Naive thymus-derived CD8-positive, alpha-beta T cell (primary cell): ENCODE measurements at regions not wholly inside any gene's neighbourhood (a gene's known extent, or its start where the extent isn't known, plus 50 kb on each side); places are given as distances from the start of the nearest gene placed in this dataset.

Experiments
- ATAC-seq, 2 donors: fragments of 150-1000 bp; cut with Tn5 transposase in 1 of 2; sonication (Bioruptor Pico), chemical (Tn5 transposase) in 1 of 2; 1 replicate in 1 of 2; 2 replicates in 1 of 2; pipeline ENCODE4 v1.10.0; 2021; ENCODE audit warnings: mild to moderate bottlenecking in 2 of 2, moderate library complexity in 2 of 2
- POLR2A ChIA-PET: fragments of 350-600 bp; sonication (Branson Sonifier 250); formaldehyde crosslinking; loops from one replicate; lab custom pipeline; 2021; ENCODE audit warnings: antibody characterized with exemption; lab: Charles Lee
- DNase-seq, 10 donors: peaks; one replicate each; pipeline versions ENCODE4 v3.0.0 to v3.0.0-alpha.2; 2020 to 2022
- H3K27ac Mint-ChIP-seq, 10 donors: one replicate each; pipeline ENCODE4 v1.8.0; 2020 to 2022; ENCODE audit warnings: mild to moderate bottlenecking in 10 of 10, mixed read lengths in 10 of 10, moderate library complexity in 4 of 10, inconsistent platforms in 1 of 10
- H3K27me3 Mint-ChIP-seq, 5 donors: one replicate each; pipeline ENCODE4 v1.8.0; 2021 to 2022; ENCODE audit warnings: mixed read lengths in 5 of 5
- H3K36me3 Mint-ChIP-seq, 3 donors: one replicate each; pipeline ENCODE4 v1.8.0; 2020 to 2022; ENCODE audit warnings: mixed read lengths in 3 of 3, mild to moderate bottlenecking in 2 of 3, inconsistent platforms in 1 of 3
- H3K4me1 Mint-ChIP-seq, 4 donors: one replicate each; pipeline ENCODE4 v1.8.0; 2021 to 2022; ENCODE audit warnings: mixed read lengths in 4 of 4
- H3K4me3 Mint-ChIP-seq, 10 donors: one replicate each; pipeline ENCODE4 v1.8.0; 2020 to 2022; ENCODE audit warnings: mild to moderate bottlenecking in 10 of 10, mixed read lengths in 10 of 10, moderate library complexity in 6 of 10, inconsistent platforms in 1 of 10
- H3K9me3 Mint-ChIP-seq, 9 donors: one replicate each; pipeline ENCODE4 v1.8.0; 2020 to 2022; ENCODE audit warnings: mixed read lengths in 9 of 9, mild to moderate bottlenecking in 3 of 9, inconsistent platforms in 1 of 9, moderate library complexity in 1 of 9

- POLR2A ChIA-PET: no interaction called here
- Mint-ChIP-seq H3K9me3 (peaks cover 2 to 31% (median 10%) of the 10 kb centered on the region in 9 donors), H3K36me3 (no peaks in the 10 kb centered on the region), H3K27ac (no peak overlapping the region), H3K27me3 (no peaks in the 10 kb centered on the region), H3K4me3 (no peak overlapping the region), H3K4me1 (no peaks in the 10 kb centered on the region)
- DNase-seq: no peak
- ATAC-seq: no peak
Measured at GRCh38 chr4:127120441-127121090, 512.2 kb upstream of the INTU start.

GRCh38 chr4:127124919-127125318 is 507.8 kb upstream of the INTU start:
- no peak for DNase-seq
- POLR2A ChIA-PET: no interaction called here
- no peaks in the 10 kb centered on the region for H3K36me3 Mint-ChIP-seq
- no peak overlapping the region for H3K27ac Mint-ChIP-seq
- H3K4me3 Mint-ChIP-seq: no peak overlapping the region
- no peaks in the 10 kb centered on the region for H3K4me1 Mint-ChIP-seq
- peaks cover 2 to 37% (median 10%) of the 10 kb centered on the region in 9 donors for H3K9me3 Mint-ChIP-seq
- H3K27me3 Mint-ChIP-seq: no peaks in the 10 kb centered on the region
- ATAC-seq: no peak

GRCh38 chr4:127126718-127127117 is 506.0 kb upstream of the INTU start:
- H3K27ac Mint-ChIP-seq: no peak overlapping the region
- no peak for DNase-seq
- POLR2A ChIA-PET: no interaction called here
- H3K27me3 Mint-ChIP-seq: no peaks in the 10 kb centered on the region
- H3K4me1 Mint-ChIP-seq: no peaks in the 10 kb centered on the region
- peaks cover 0 to 19% (median 7%) of the 10 kb centered on the region in 9 donors for H3K9me3 Mint-ChIP-seq
- H3K4me3 Mint-ChIP-seq: no peak overlapping the region
- ATAC-seq: no peak
- H3K36me3 Mint-ChIP-seq: no peaks in the 10 kb centered on the region

GRCh38 chr4:127131527-127131926 is 501.2 kb upstream of the INTU start:
- H3K27ac Mint-ChIP-seq: no peak overlapping the region
- H3K9me3 Mint-ChIP-seq: peaks cover 0 to 7% (median 0%) of the 10 kb centered on the region in 9 donors
- POLR2A ChIA-PET: no interaction called here
- H3K4me3 Mint-ChIP-seq: no peak overlapping the region
- no peaks in the 10 kb centered on the region for H3K4me1 Mint-ChIP-seq
- no peaks in the 10 kb centered on the region for H3K36me3 Mint-ChIP-seq
- H3K27me3 Mint-ChIP-seq: no peaks in the 10 kb centered on the region
- no peak for ATAC-seq
- DNase-seq: no peak

GRCh38 chr4:127134490-127134889 is 498.3 kb upstream of the INTU start:
- Mint-ChIP-seq H3K4me1 (no peaks in the 10 kb centered on the region), H3K4me3 (no peak overlapping the region), H3K27ac (no peak overlapping the region), H3K27me3 (no peaks in the 10 kb centered on the region), H3K9me3 (peaks cover 0 to 4% (median 0%) of the 10 kb centered on the region in 9 donors), H3K36me3 (no peaks in the 10 kb centered on the region)
- no peak for ATAC-seq
- POLR2A ChIA-PET: no interaction called here
- DNase-seq: no peak

GRCh38 chr4:127138586-127138985 is 494.2 kb upstream of the INTU start:
- Mint-ChIP-seq H3K27me3 (no peaks in the 10 kb centered on the region), H3K36me3 (no peaks in the 10 kb centered on the region), H3K4me3 (no peak overlapping the region), H3K27ac (no peak overlapping the region), H3K4me1 (no peaks in the 10 kb centered on the region), H3K9me3 (peaks cover 0 to 2% (median 0%) of the 10 kb centered on the region in 9 donors)
- POLR2A ChIA-PET: no interaction called here
- DNase-seq: no peak
- no peak for ATAC-seq

- H3K4me1 Mint-ChIP-seq: no peaks in the 10 kb centered on the region
- POLR2A ChIA-PET: no interaction called here
- H3K4me3 Mint-ChIP-seq: no peak overlapping the region
- no peaks in the 10 kb centered on the region for H3K27me3 Mint-ChIP-seq
- no peak for DNase-seq
- ATAC-seq: no peak
- peaks cover 0 to 2% (median 0%) of the 10 kb centered on the region in 9 donors for H3K9me3 Mint-ChIP-seq
- no peak overlapping the region for H3K27ac Mint-ChIP-seq
- no peaks in the 10 kb centered on the region for H3K36me3 Mint-ChIP-seq
Measured at GRCh38 chr4:127139788-127140286, 492.9 kb upstream of the INTU start.

- H3K27me3 Mint-ChIP-seq: no peaks in the 10 kb centered on the region
- no peak overlapping the region for H3K27ac Mint-ChIP-seq
- H3K4me1 Mint-ChIP-seq: no peaks in the 10 kb centered on the region
- H3K4me3 Mint-ChIP-seq: no peak overlapping the region
- H3K9me3 Mint-ChIP-seq: peaks cover 0 to 2% (median 0%) of the 10 kb centered on the region in 9 donors
- no peak for DNase-seq
- H3K36me3 Mint-ChIP-seq: no peaks in the 10 kb centered on the region
- POLR2A ChIA-PET: no interaction called here
- ATAC-seq: no peak
Measured at GRCh38 chr4:127140306-127140705, 492.5 kb upstream of the INTU start.

- no peak for ATAC-seq
- no peaks in the 10 kb centered on the region for H3K27me3 Mint-ChIP-seq
- H3K4me3 Mint-ChIP-seq: no peak overlapping the region
- no peak for DNase-seq
- H3K27ac Mint-ChIP-seq: no peak overlapping the region
- no peaks in the 10 kb centered on the region for H3K4me1 Mint-ChIP-seq
- H3K9me3 Mint-ChIP-seq: peaks cover 0 to 2% (median 0%) of the 10 kb centered on the region in 9 donors
- POLR2A ChIA-PET: no interaction called here
- H3K36me3 Mint-ChIP-seq: no peaks in the 10 kb centered on the region
Measured at GRCh38 chr4:127141856-127142255, 490.9 kb upstream of the INTU start.

- Mint-ChIP-seq H3K36me3 (no peaks in the 10 kb centered on the region), H3K4me3 (no peak overlapping the region), H3K27me3 (no peaks in the 10 kb centered on the region), H3K4me1 (no peaks in the 10 kb centered on the region), H3K27ac (no peak overlapping the region), H3K9me3 (peaks cover 0 to 8% (median 0%) of the 10 kb centered on the region in 9 donors)
- no peak for DNase-seq
- no peak for ATAC-seq
- POLR2A ChIA-PET: no interaction called here
Measured at GRCh38 chr4:127143460-127144195, 489.1 kb upstream of the INTU start.

- Mint-ChIP-seq H3K27ac (no peak overlapping the region), H3K36me3 (no peaks in the 10 kb centered on the region), H3K4me3 (no peak overlapping the region), H3K9me3 (peaks cover 0 to 15% (median 0%) of the 10 kb centered on the region in 9 donors), H3K4me1 (no peaks in the 10 kb centered on the region), H3K27me3 (no peaks in the 10 kb centered on the region)
- POLR2A ChIA-PET: no interaction called here
- ATAC-seq: peak in 1 of 2 donors; percentile 29
- DNase-seq: no peak
Measured at GRCh38 chr4:127145006-127145540, 487.7 kb upstream of the INTU start.

- H3K9me3 Mint-ChIP-seq: peaks cover 0 to 19% (median 0%) of the 10 kb centered on the region in 9 donors
- no peaks in the 10 kb centered on the region for H3K36me3 Mint-ChIP-seq
- H3K27ac Mint-ChIP-seq: no peak overlapping the region
- no peak for DNase-seq
- no peak overlapping the region for H3K4me3 Mint-ChIP-seq
- H3K27me3 Mint-ChIP-seq: no peaks in the 10 kb centered on the region
- no peaks in the 10 kb centered on the region for H3K4me1 Mint-ChIP-seq
- ATAC-seq: no peak
- POLR2A ChIA-PET: no interaction called here
Measured at GRCh38 chr4:127148165-127148564, 484.6 kb upstream of the INTU start.

- no peak overlapping the region for H3K27ac Mint-ChIP-seq
- ATAC-seq: no peak
Measured at GRCh38 chr4:127149086-127149485, 483.7 kb upstream of the INTU start.

More at GRCh38 chr4:127149086-127149485, 483.7 kb upstream of the INTU start:
- H3K9me3 Mint-ChIP-seq: peaks cover 0 to 20% (median 0%) of the 10 kb centered on the region in 9 donors
- POLR2A ChIA-PET: no interaction called here
- no peaks in the 10 kb centered on the region for H3K36me3 Mint-ChIP-seq
- no peak overlapping the region for H3K4me3 Mint-ChIP-seq
- no peaks in the 10 kb centered on the region for H3K27me3 Mint-ChIP-seq
- no peaks in the 10 kb centered on the region for H3K4me1 Mint-ChIP-seq
- no peak for DNase-seq
